Fibroblast of skin of back (primary cell): ENCODE measurements at regions not wholly inside any gene's neighbourhood (a gene's known extent, or its start where the extent isn't known, plus 50 kb on each side); places are given as distances from the start of the nearest gene placed in this dataset.
A peak's percentile ranks its signal among the peaks of the same experiment; 100 is the strongest.

ENCODE experiments used
- DNase-seq: peaks from one replicate; pipeline ENCODE4 v3.0.0-alpha.2; 2013

GRCh38 chr4:177109769-177110168 is 199.9 kb upstream of the NEIL3 start:
- no peak for DNase-seq

DNA sequence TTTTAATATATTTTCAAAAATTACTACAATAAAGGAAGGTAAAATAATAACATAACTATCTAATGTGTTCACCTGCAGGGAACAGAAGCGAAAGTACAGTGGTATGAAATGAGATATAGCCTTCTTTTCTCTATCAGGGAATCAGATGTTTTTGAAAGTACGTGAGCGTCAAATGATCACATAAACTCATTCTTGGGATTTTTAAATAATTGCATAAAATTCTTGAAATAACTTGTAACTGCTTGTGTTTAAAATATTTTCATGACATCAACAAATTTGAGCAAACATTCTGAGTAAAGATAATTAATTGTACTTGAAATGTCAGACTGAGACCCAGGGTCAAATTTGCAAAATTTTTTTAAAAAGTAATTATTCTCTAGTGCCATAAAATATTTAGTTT is 193.5 kb upstream of the NEIL3 start:
- DNase-seq: no peak

DNA sequence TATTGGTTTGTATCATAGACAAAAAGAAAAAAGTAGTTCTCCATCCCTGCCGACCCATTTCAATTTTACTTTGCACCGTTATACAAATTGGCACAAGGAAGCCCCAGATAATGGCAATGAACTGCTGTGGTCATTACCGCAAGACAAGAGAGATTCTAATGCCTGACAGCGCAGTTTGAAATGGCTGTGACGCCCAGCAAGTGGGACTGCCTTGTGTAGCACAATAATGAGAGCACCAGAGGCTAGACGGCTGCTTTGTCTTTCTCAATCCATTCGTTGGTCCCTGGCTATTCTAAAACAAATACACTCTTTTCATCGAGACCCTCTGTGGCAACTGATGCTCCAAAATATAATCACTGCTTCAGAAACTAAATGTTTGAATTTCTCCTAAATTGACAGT is 192.4 kb upstream of the NEIL3 start:
- no peak for DNase-seq

DNA sequence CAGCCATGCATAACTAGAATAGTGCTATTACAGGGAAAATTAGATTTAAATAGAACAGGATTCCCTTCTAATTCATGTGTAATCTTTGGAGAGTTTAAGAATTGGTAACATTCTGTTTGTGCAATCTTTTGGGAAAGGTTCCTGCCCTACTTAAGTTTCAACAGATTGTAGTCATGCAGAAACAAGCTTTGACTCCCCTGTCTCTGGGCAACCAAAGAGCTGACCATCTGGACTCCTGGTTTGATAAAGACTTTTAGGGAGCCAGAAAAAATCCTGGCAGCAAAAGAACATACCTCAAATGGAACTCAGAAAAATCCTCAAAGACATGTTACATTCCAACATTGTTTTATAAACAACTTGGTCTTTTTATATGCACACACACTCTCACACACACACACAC is 191.1 kb upstream of the NEIL3 start:
- DNase-seq: peak; percentile 86

- DNase-seq: peak; percentile 82
These were observed 190.6 kb upstream of the NEIL3 start for GRCh38 chr4:177119021-177119471.

GRCh38 chr4:177119691-177120090 is 190.0 kb upstream of the NEIL3 start:
- no peak for DNase-seq

DNA sequence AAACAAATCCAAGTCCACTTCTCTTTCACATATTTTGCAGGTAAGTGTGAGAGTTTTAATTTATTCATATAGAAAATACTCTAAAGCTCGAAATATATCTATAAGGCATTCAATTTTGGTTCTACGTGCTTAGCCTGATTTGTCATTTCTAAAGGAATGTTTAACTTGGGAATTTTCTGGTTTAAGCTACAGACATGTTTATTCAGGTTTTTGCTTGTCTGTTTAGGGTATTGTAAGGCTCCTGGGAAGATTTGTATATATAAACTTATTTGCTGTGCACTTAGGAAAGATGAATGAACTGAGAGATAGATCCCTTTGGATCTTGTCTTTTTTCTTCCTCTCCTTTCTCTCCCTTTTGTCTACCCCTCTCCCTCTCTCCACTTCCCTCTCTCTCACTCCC is 185.9 kb upstream of the NEIL3 start:
- no peak for DNase-seq

DNA sequence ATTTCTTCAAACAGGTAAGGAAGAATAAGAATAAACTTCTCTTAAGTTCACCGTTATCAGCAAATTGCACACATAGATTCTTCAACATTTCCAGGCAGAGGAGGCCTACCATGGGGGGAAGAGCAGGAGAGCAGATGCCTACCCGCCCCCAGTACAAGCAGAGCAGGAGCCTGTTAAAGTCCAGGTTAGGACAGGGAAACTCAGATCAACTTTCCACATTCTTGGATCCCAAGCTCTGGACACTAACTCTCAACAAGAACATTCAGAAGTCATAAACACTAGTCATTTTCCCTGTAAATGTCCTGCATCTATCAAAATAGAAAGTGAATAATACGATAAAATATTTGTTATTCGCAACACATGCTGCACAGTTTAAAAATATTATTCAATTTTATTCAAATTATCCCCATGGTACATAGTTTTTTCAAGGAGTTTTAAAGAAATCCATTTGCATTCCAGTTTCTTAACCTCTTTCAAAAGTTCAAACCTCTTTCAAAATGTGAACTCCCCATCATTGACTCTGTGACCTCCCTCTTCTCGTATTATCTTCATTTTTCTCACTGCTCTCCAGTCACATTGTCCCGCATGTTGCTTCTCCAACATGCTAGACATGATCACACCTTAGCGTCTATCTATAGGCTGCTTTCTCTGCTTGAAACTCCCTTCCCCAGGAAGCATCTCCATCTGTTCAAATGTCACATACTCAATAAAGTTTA is 185.2 kb upstream of the NEIL3 start:
- no peak for DNase-seq

- DNase-seq: peak; percentile 13
These were observed 184.0 kb upstream of the NEIL3 start for GRCh38 chr4:177125656-177126055.

DNA sequence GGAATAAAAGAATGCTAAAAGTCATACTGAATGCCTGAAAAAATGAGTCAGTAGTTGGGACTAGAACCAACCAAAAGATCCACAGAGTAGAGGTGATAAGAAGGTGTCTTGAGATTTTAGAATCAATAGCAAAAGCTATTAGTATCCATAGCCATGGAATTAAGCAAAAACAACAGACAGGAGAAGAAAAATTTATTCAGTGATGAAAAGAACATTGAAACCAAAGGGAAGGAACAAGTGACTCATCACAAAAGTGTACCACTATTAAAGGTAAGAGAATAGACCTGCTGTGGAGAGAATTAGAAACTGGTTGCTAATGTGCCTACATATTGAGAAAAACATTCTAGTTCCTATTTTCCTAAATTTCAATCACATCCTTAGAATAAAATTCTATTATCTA is 182.0 kb upstream of the NEIL3 start:
- peak; percentile 23 for DNase-seq

- DNase-seq: peak; percentile 84
These were observed 181.4 kb upstream of the NEIL3 start for GRCh38 chr4:177128306-177128705.

DNA sequence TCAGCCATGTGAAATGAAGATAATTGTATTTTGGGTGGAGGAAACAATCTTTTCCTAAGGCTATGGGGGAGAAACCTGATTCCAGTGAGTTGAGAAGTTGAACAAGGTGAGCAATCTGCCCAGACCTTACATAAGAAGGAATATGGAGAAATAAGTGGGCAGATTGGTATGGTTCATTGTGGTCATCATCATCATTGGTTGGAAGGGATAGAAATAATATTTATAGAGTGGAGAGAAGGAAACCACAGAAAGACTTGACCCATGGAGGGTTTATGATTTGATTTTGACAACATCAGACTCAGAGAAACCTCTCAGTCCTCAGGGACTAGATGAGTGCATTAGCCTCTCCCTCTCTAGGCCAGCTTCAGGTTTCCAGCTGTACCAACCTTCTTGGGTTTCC is 177.9 kb upstream of the NEIL3 start:
- DNase-seq: peak; percentile 9

DNA sequence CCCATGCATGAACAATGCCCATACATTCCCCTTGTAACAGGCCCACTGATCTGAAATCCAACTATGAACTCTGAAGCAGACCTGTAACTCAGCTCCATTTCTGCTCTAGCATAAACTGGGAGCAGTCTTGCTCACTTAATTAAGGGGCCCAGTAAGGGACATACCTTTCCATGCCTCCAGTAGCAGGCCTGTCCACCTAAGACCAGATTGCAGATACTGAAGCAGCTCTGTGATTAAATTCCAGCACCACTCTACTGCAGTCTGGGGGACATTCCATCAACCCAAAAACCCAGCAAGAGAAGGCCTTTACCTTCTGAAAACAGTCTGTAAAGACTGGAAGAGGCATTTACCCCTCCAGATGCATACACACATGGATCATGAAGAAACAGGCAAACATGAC is 162.0 kb upstream of the NEIL3 start:
- no peak for DNase-seq

DNA sequence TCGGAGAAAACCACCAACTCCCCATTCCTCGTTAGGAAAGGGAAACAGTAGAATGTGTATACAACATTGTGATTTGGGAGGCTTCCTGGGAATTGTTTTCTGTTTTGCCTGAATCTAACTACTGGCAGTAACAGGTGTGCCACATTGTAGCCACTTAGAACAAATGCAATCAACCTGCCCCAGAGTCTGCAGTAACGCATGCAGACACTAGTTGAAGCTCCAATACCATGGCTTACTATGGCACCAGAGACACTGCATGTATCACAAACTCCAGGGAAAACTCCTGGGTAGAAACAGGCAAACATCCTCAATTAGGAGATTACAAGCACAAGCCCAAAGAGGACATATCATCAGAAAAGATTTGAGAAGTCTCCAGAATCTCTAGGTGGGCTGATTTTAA is 154.2 kb upstream of the NEIL3 start:
- DNase-seq: no peak

- DNase-seq: no peak
These were observed 150.1 kb upstream of the NEIL3 start for GRCh38 chr4:177159600-177159999.

- DNase-seq: no peak
These were observed 147.9 kb upstream of the NEIL3 start for GRCh38 chr4:177161781-177162180.

DNA sequence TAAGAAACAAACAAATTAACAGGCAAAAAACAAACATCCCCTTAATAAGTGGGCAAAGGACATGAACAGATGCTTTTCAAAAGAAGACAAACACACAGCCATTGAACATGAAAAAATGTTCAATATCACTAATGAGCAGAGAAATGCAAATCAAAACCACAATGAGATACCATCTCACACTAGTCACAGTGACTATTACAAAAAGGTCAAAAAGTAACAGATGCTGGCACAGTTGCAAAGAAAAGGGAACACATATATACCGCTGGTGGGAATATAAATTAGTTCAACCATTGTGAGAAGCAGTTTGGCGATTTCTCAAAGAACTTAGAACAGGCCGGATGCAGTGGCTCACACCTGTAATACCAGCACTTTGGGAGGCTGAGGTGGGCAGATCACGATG is 146.1 kb upstream of the NEIL3 start:
- peak; percentile 33 for DNase-seq

GRCh38 chr4:177171588-177171987 is 138.1 kb upstream of the NEIL3 start:
- no peak for DNase-seq

DNA sequence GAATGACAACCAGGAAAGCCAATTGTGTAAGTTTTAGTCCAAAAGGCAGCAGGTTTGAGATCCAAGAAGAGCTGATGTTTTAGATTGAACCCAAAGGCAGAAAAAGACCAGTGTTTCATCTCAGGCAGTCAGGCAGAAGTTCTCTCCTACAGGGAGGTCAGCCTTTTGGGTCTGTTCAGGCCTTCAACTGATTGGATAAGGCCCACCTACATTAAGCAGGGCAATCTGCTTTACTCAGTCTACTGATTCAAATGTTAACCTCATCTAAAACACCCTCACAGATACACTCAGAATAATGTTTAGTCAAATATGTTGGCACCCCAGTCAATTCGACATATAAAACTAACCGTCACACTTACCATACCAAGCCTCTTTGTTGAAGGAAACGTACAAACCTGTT is 134.2 kb upstream of the NEIL3 start:
- DNase-seq: no peak

DNA sequence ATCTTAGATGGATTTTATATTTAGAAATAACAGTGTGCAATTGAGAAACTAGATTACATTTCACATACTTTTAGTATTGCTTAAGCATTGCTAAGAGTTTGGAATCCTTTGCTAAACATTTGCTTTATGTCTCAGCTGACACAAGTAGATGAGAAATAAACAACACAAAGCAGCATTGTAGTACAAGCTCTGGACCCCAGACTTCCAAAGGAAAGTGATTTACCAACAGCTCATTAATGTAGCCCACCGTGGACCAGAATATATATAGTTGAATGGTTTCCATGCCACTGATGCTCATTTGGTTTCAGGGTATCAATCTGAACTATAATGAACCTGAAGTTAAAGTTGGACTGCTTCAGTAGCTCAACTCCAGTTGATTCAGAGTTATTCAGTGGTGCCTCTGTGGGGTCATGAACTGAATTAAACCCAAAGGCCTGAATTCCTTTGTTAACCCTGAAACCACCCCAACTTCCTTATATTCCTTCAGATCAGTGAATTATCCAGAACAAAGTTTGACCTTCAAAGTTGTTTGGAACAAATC is 132.1 kb upstream of the NEIL3 start:
- peak; percentile 73 for DNase-seq

DNA sequence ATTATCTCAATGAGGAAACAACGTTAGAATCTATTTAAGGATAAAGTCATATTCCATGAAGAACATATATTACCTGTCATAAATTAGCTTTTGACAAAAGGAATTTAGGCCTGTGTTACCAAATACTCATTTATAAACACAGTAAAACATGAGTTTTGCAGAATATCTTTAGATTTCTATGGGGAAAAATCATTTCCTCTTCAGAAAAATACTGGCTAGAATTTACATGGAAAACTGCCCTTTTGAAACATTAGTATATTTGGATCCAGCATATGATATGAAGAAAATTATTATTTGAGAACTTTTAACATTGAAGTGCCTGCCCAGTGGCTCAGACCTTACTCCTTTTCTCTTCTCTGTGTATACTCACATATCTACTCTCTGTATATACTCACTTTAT is 131.4 kb upstream of the NEIL3 start:
- DNase-seq: no peak

GRCh38 chr4:177182166-177182565 is 127.5 kb upstream of the NEIL3 start:
- peak; percentile 57 for DNase-seq

DNA sequence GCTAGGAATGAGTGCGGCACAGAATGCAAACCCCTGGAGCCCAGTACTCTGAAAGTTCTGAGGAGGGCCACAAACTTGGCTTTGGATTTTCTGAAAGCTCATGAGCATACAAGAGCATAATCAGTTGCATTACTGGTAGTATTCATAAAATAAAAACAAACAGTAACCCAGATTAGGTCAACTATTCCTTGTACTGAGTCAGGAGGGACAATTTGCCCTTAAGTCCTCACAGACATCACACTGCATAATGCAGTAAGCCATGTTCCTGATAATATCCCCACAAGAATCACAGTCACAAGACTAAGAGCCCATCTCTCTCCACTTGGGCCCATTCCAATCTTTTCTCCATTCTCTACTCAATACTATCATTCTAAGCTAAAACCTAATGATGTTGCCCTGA is 126.9 kb upstream of the NEIL3 start:
- no peak for DNase-seq

DNA sequence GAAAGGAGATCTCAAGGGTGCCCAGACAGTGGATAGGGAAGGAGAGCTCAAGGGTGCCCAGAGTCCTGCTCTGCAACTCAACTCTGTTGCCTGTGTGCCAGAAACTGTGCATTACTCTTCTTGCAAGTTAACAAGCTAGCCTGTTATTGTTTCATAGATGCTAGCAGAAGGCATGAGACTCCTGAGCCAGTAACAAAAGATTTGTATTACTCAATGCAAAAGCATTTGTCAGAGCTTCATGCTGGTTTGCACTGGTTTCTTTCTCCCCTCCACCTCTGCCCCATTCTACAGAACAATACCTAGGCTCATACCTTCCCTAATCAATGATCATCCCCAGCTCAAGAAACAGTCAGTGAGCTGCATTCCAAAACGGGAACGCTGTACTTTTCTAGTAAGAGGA is 124.5 kb upstream of the NEIL3 start:
- DNase-seq: no peak

DNA sequence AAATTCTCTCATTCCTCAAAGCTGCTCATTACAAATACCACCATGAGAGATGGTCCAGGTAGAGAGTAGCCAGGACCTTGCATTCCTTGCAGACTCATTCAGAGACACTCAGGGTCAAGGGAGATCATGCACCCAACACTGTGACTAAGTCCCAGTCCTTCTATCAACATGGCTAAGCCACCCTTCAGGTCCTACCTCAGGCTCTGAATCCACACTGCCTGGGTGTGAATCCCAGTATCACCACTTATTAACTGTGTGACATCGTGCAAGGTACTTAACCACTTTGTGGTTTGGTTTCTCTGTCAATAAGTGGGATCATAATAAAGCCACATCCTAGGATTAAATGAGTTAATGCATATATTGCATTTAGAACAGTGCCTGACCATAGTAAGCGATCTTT is 124.1 kb upstream of the NEIL3 start:
- DNase-seq: no peak
